ENCODE measurements at regions not wholly inside any gene's neighbourhood (a gene's known extent, or its start where the extent isn't known, plus 50 kb on each side); places are given as distances from the start of the nearest gene placed in this dataset.

DNA sequence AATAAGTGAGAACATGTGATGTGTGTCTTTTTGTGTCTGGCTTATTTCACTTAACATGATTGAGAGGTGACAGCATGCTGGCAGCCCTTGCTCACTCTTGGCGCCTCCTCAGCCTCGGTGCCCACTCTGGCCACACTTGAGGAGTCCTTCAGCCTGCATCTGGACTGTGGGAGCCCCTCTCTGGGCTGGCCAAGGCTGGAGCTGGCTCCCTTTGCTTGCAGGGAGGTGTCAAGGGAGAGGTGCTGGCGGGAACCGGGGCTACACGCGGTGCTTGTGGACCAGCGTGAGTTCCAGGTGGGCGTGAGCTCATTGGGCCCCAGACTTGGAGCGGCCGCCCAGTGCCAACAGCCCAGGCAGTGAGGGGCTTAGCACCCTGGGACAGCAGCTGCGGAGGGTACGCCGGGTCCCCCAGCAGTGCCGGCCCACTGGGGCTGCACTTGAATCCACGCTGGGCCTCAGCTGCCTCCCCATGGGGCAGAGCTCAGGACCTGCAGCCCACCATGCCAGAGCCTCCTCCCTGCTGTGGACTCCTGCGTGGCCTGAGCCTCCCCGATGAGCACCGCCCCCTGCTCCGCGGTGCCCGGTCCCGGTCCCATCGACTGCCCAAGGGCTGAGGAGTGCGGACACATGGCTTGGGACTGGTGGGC is 658.6 kb downstream of the GRXCR1 start:
- no peak for DNase-seq (ENCODE audit: low spot score)
- Histone ChIP-seq H3K4me1 (ENCODE audit: insufficient read depth, low read length, poor library complexity, severe bottlenecking) (peaks cover 5% of the 10 kb centered on the region), H4K20me1 (ENCODE audit: insufficient read depth, low read length) (no peaks in the 10 kb centered on the region), H3K36me3 (ENCODE audit: insufficient read depth, low read length) (no peaks in the 10 kb centered on the region; the same call in 1 of the 2 replicates), H3K9me2 (ENCODE audit: insufficient read depth, low read length) (no peaks in the 10 kb centered on the region), H3K79me2 (ENCODE audit: insufficient read depth, low read depth, low read length) (no peaks in the 10 kb centered on the region), H3K9me3 (ENCODE audit: low read length) (peaks cover 15% of the 10 kb centered on the region), H3K4me3 (ENCODE audit: low read depth, low read length, poor library complexity, severe bottlenecking) (no peak overlapping the region), H2AFZ (ENCODE audit: low read length) (no peak overlapping the region), H3K27ac (ENCODE audit: low read depth, low read length, poor library complexity, severe bottlenecking) (no peak overlapping the region), H3K4me2 (ENCODE audit: low read length) (no peak overlapping the region)
- intact Hi-C loops (cut with micrococcal nuclease; ENCODE audit: unreplicated experiment) = no loop called here
- TF ChIP-seq EZH2phosphoT487 (IDR thresholded peaks at IDR 0.05; ENCODE audit: borderline replicate concordance, low read depth, low read length) (no peak), CTCF (conservative IDR thresholded peaks at IDR 0.05; ENCODE audit: low read length) (no peak)
- ChIA-PET CTCF (ENCODE audit: unreplicated experiment) (no interaction called here), POLR2A (interaction anchor here (1.6 to 1.7 kb wide), 2 partner anchors 12 to 47 kb away, joined by 3 to 4 read pairs; no protein-coding TSS in a partner anchor)
- no TSS peak for BruUV-seq (replicated peaks)

DNA sequence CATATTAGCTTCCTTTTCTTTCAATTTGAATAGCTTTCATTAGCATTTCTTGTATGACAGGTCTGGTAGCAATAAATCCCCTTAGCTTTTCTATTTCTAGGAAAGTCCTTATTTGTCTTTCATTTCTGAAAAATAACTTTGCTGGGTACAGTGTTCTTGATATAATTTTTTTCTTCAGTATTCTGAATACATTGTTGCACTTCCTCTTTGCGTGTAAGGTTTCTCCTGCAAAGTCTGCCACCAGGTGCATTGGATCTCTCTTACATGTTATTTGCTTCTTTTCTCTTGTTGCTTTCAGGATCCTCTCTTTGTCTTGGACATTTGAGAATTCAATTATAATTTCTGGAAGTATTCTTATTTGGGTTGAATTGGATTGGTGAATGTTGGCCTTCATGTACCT is 663.7 kb downstream of the GRXCR1 start:
- Histone ChIP-seq H2AFZ (ENCODE audit: low read length) (peak overlapping the region; percentile 7; the same call in 1 of the 2 replicates), H3K36me3 (ENCODE audit: insufficient read depth, low read length) (peaks cover 4% of the 10 kb centered on the region), H4K20me1 (ENCODE audit: insufficient read depth, low read length) (no peaks in the 10 kb centered on the region), H3K4me1 (ENCODE audit: insufficient read depth, low read length, poor library complexity, severe bottlenecking) (peaks cover 25% of the 10 kb centered on the region), H3K4me2 (ENCODE audit: low read length) (peak overlapping the region; percentile 34), H3K9me2 (ENCODE audit: insufficient read depth, low read length) (no peaks in the 10 kb centered on the region), H3K79me2 (ENCODE audit: insufficient read depth, low read depth, low read length) (no peaks in the 10 kb centered on the region), H3K27ac (ENCODE audit: low read depth, low read length, poor library complexity, severe bottlenecking) (peak overlapping the region; percentile 40), H3K9me3 (ENCODE audit: low read length) (peaks cover 19% of the 10 kb centered on the region), H3K4me3 (ENCODE audit: low read depth, low read length, poor library complexity, severe bottlenecking) (no peak overlapping the region)
- ChIA-PET CTCF (ENCODE audit: unreplicated experiment) (no interaction called here), POLR2A (interaction anchor here (0.6 to 2.4 kb wide), 12 partner anchors 9 to 129 kb away, joined by 3 to 16 read pairs (median 4); no protein-coding TSS in a partner anchor)
- intact Hi-C loops (cut with micrococcal nuclease; ENCODE audit: unreplicated experiment) = no loop called here
- no TSS peak for BruUV-seq (replicated peaks)
- peak; percentile 62 for DNase-seq (ENCODE audit: low spot score)
- TF ChIP-seq EZH2phosphoT487 (IDR thresholded peaks at IDR 0.05; ENCODE audit: borderline replicate concordance, low read depth, low read length) (no peak), CTCF (conservative IDR thresholded peaks at IDR 0.05; ENCODE audit: low read length) (no peak)

DNA sequence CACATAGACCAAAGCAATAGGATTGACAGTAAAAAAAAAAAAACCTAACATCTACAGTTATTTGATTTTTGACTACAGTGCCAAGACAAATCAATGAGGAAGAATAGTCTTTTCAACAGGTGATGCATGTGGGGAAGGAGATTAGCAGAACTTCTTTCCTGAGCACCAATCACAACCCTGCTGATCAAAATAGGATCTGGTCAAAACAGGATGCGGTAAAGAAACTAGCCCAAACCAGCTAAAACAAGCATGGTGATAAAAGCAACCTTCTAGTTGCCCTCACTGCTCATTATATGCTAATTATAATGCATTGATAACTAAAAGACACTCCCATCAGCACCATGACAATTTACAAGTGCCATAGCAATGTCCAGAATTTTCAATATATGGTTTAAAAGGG is 667.5 kb downstream of the GRXCR1 start:
- Histone ChIP-seq H4K20me1 (ENCODE audit: insufficient read depth, low read length) (no peaks in the 10 kb centered on the region), H3K4me1 (ENCODE audit: insufficient read depth, low read length, poor library complexity, severe bottlenecking) (peaks cover 53% of the 10 kb centered on the region), H3K4me3 (ENCODE audit: low read depth, low read length, poor library complexity, severe bottlenecking) (peak overlapping the region; percentile 14), H3K4me2 (ENCODE audit: low read length) (peak overlapping the region; percentile 37), H3K9me3 (ENCODE audit: low read length) (peaks cover 6% of the 10 kb centered on the region; the same call in 1 of the 2 replicates), H3K79me2 (ENCODE audit: insufficient read depth, low read depth, low read length) (no peaks in the 10 kb centered on the region), H3K36me3 (ENCODE audit: insufficient read depth, low read length) (peaks cover 4% of the 10 kb centered on the region), H3K27ac (ENCODE audit: low read depth, low read length, poor library complexity, severe bottlenecking) (peak overlapping the region; percentile 44), H2AFZ (ENCODE audit: low read length) (peak overlapping the region; percentile 54), H3K9me2 (ENCODE audit: insufficient read depth, low read length) (no peaks in the 10 kb centered on the region)
- ChIA-PET CTCF (ENCODE audit: unreplicated experiment) (no interaction called here), POLR2A (no interaction called here)
- TF ChIP-seq EZH2phosphoT487 (IDR thresholded peaks at IDR 0.05; ENCODE audit: borderline replicate concordance, low read depth, low read length) (no peak), CTCF (conservative IDR thresholded peaks at IDR 0.05; ENCODE audit: low read length) (no peak)
- DNase-seq (ENCODE audit: low spot score) = peak; percentile 62
- intact Hi-C loops (cut with micrococcal nuclease; ENCODE audit: unreplicated experiment) = no loop called here
- BruUV-seq (replicated peaks) = no TSS peak
